BE2C (cell line): ENCODE measurements at regions not wholly inside any gene's neighbourhood (a gene's known extent, or its start where the extent isn't known, plus 50 kb on each side); places are given as distances from the start of the nearest gene placed in this dataset.

Experiments
- DNase-seq: peaks from one replicate; pipeline ENCODE4 v3.0.0-alpha.2; 2020
- H3K27me3 ChIP-seq: fragments of 250-450 bp; sonication (Bioruptor Pico); 2 replicates; pipeline ENCODE4 v1.5.1; 2020; ENCODE audit warnings: mild to moderate bottlenecking
- H3K36me3 ChIP-seq: fragments of 250-450 bp; sonication (Bioruptor Pico); 2 replicates; pipeline ENCODE4 v1.5.1; 2020; ENCODE audit warnings: mild to moderate bottlenecking
- H3K4me1 ChIP-seq: fragments of 250-450 bp; sonication (Bioruptor Pico); 2 replicates; pipeline ENCODE4 v1.5.1; 2020
- H3K4me3 ChIP-seq: 2 replicates; pipeline ENCODE4 v1.5.1; 2011; ENCODE audit warnings: low read depth, low read length
- H3K9me3 ChIP-seq: fragments of 250-450 bp; sonication (Bioruptor Pico); 2 replicates; pipeline ENCODE4 v1.5.1; 2020
- TF ChIP-seq, protein P1 (sequence below): IDR thresholded peaks from 2 replicates; pipeline ENCODE4 v1.5.1; 2012; ENCODE audit warnings: mild to moderate bottlenecking, low read depth, low read length

DNA sequence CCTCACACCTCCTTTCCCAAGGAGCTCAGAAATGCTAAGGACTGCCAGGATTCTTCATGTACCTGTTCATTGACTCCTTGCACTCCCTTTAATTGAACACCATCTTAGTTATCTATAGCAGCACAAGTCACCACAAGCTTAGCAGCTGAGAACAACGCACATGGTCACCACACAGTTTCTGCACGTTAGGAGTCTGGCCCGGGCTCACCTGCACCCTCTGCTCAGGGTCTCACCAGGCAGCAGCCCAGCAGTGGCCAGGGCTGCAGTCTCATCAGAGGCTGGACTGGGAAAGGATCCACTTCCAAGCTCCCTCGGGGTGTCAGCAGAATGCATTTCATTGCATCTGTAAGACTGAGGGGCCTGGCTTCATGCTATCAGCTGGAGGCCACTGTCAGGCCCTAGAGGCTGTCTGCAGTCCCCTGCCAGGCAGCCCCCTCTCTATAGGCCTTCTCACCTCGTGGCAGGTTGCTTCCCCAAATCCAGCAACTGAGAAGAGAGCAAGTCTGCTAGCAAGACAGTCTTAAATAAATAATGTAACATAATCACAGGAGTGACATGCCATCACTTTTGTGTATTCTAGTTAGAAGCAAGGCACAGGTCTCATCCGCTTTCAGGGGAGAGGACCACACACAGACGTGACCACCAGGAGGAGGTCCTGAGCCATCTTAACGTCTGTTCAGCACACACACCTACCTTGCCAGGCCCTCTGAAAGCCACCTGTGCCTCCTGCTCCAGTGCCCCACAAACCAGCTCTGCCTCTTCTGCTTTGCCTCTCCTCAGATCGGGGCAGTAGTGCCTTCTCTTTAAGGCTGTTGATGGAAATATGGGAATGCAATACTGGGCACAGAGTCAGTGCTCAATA lies 165.2 kb upstream of the CST7 start:
- Histone ChIP-seq H3K36me3 (no peaks in the 10 kb centered on the region), H3K9me3 (no peaks in the 10 kb centered on the region), H3K4me3 (no peak overlapping the region), H3K4me1 (no peaks in the 10 kb centered on the region), H3K27me3 (no peaks in the 10 kb centered on the region)
- TF ChIP-seq, protein P1, sequence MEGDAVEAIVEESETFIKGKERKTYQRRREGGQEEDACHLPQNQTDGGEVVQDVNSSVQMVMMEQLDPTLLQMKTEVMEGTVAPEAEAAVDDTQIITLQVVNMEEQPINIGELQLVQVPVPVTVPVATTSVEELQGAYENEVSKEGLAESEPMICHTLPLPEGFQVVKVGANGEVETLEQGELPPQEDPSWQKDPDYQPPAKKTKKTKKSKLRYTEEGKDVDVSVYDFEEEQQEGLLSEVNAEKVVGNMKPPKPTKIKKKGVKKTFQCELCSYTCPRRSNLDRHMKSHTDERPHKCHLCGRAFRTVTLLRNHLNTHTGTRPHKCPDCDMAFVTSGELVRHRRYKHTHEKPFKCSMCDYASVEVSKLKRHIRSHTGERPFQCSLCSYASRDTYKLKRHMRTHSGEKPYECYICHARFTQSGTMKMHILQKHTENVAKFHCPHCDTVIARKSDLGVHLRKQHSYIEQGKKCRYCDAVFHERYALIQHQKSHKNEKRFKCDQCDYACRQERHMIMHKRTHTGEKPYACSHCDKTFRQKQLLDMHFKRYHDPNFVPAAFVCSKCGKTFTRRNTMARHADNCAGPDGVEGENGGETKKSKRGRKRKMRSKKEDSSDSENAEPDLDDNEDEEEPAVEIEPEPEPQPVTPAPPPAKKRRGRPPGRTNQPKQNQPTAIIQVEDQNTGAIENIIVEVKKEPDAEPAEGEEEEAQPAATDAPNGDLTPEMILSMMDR = peak; percentile 48
- peak; percentile 42 for DNase-seq

DNA sequence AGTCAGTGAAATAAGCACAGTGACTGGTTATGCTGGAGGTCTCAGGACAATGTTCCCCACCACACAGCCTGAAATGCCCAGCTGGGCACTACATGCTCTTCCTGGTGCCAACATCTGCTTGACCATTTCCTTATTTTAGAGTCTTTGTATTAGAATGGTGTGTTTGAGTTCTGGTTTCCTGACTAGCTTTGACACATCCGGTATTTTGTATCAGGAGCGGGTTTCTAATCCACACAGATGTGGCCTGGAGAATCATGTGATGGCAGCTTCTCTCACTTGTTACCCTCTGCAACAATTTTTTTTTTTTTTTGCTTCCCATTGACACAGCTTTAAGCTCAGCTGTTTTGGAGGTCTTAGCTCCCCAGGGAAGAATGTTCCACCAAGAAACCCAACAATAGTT lies 164.5 kb upstream of the CST7 start:
- TF ChIP-seq, protein P1 = no peak
- Histone ChIP-seq H3K4me3 (no peak overlapping the region), H3K4me1 (no peaks in the 10 kb centered on the region), H3K36me3 (no peaks in the 10 kb centered on the region), H3K9me3 (no peaks in the 10 kb centered on the region), H3K27me3 (no peaks in the 10 kb centered on the region)
- no peak for DNase-seq

DNA sequence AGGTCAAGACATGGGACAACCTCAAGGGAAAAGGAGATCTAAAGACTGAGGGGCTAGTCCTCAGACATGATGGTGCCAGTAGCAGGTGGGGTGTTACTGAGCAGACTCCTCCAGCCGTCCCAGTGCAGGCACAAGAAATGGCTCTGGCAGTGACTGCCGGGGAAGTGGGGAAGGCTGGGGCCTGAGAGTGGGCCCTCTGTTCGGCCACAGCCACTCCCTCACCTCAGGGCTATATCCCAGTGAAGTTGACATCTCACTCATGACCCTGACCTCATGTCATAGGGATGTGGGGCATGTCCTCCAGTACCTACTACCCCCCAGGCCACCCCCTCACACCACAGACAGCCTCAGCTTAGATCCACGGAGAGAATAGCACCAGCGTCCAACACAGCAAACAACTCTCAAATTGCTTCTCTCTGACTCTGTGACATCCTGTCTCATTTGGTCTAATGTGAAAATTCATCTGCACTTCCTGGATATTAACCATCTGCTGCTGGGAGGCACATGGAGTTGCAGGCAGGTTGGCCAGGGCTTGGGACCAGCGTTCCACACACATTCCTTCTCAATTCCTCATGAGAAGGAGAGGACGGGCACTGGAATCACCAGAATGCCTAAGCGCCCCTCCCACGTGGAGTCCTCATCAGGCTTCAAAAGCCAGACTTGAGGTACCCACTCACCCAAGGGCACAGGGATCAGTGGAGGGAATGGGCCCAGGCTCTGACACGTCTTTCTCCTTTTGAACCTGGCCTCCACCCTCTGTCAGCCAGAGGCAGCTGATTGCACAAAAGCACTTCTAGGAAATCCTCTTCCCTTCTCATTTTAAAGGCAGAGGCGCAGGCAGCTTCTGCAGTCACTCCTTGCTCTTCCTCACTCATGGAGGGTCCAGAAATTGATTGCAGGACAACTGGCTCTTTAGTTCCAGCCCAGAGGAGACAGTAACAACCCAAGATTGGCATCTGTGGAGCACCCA lies 163.6 kb upstream of the CST7 start:
- Histone ChIP-seq H3K27me3 (no peaks in the 10 kb centered on the region), H3K4me3 (no peak overlapping the region), H3K36me3 (no peaks in the 10 kb centered on the region), H3K9me3 (no peaks in the 10 kb centered on the region), H3K4me1 (no peaks in the 10 kb centered on the region)
- TF ChIP-seq, protein P1 = no peak
- DNase-seq = no peak

DNA sequence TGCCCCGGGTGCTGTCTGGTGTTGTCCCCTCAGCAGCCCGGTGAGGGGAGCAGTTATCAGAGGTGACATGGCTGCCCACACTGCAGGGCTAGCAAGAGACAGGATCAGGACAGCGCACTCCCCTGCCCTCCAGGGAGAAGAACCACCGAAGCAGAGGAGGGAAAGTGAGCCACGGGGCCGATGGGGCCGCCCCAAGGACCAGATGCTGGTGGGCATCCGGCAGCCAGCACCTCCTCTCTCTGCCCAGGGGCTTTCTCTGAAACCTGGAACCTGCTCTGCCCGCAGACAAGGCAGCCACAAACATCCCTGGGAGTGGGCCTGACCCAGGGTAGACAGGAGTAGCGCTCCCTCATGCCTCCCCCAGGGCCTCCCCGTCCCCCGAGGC lies 163.0 kb upstream of the CST7 start:
- TF ChIP-seq, protein P1 = no peak
- DNase-seq = no peak
- Histone ChIP-seq H3K27me3 (no peaks in the 10 kb centered on the region), H3K4me1 (no peaks in the 10 kb centered on the region), H3K4me3 (no peak overlapping the region), H3K36me3 (no peaks in the 10 kb centered on the region), H3K9me3 (no peaks in the 10 kb centered on the region)

DNA sequence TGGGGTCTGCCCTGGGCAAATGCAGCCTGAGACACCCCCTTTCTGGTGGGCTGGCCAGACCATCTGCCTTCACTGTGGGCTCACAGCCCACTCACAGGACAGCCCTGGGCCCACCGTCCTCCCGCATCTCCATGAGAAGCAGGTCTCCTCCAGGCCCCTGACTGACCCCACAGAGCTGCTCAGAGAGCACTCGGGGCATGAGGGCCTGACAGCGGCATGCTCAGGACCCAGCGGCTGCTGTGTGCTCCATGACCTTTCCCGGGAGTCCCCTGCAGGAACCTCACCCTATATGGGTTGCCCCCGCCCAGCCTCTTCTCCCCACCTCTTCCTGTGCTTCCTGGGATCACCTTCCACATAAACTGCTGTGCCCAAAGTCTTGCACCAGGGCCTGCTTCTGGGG lies 162.4 kb upstream of the CST7 start:
- Histone ChIP-seq H3K4me1 (no peaks in the 10 kb centered on the region), H3K27me3 (no peaks in the 10 kb centered on the region), H3K9me3 (no peaks in the 10 kb centered on the region), H3K36me3 (no peaks in the 10 kb centered on the region), H3K4me3 (no peak overlapping the region)
- DNase-seq = no peak
- TF ChIP-seq, protein P1 = no peak
